ENCODE measurements at regions not wholly inside any gene's neighbourhood (a gene's known extent, or its start where the extent isn't known, plus 50 kb on each side); places are given as distances from the start of the nearest gene placed in this dataset.

DNA sequence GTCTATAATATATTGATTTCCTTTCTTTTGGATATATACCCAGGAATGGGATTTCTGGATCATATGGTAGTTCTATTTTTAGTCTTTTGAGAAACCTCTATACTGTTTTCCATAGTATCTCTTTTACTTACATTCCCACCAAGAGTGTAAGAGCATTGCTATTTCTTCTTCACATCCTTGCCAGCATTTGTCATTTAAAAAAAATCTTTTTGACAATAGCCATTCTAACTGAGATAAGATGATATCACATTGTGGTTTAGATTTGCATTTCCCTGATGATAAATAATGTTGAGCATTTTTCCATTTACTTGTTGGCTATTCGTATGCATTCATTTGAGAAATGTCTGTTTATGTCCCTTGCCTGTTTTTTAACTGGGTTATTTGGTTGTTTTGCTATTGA lies 467.4 kb downstream of the COL11A1 start:
- TF ChIP-seq, protein P1, sequence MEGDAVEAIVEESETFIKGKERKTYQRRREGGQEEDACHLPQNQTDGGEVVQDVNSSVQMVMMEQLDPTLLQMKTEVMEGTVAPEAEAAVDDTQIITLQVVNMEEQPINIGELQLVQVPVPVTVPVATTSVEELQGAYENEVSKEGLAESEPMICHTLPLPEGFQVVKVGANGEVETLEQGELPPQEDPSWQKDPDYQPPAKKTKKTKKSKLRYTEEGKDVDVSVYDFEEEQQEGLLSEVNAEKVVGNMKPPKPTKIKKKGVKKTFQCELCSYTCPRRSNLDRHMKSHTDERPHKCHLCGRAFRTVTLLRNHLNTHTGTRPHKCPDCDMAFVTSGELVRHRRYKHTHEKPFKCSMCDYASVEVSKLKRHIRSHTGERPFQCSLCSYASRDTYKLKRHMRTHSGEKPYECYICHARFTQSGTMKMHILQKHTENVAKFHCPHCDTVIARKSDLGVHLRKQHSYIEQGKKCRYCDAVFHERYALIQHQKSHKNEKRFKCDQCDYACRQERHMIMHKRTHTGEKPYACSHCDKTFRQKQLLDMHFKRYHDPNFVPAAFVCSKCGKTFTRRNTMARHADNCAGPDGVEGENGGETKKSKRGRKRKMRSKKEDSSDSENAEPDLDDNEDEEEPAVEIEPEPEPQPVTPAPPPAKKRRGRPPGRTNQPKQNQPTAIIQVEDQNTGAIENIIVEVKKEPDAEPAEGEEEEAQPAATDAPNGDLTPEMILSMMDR (IDR thresholded peaks at IDR 0.05; ENCODE audit: low read length): no peak
- no peak for TF ChIP-seq EZH2 (optimal IDR thresholded peaks at IDR 0.05; ENCODE audit: low read depth, low read length)

All from MM.1S (cell line).